GM21381 (cell line): ENCODE measurements at regions not wholly inside any gene's neighbourhood (a gene's known extent, or its start where the extent isn't known, plus 50 kb on each side); places are given as distances from the start of the nearest gene placed in this dataset.

Experiments
- ATAC-seq: cut with Tn5 transposase; IDR thresholded peaks from one replicate; pipeline ENCODE4 v1.9.1; 2021; ENCODE audit warnings: mild to moderate bottlenecking, moderate library complexity; ENCODE audit not compliant: unreplicated experiment

DNA sequence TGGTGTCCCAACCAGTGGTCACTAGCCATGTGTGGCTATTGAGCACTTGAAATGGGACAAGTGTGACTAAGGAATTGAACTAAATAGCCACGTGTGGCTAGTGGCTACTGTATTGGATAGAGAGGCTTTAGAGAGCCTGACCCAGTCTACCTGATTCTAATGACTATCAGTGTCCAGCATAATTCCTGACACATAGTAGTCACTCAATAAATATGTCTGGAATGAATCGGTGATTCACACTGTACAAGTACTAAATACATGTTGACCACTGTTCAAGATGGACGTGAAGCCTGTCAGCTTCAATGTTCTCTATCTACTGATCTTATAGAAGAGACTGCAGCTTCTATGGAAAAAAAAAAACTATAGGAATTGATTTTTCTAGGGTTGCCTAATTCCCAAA, 57.7 kb upstream of the MAST4 start:
- no peak for ATAC-seq

DNA sequence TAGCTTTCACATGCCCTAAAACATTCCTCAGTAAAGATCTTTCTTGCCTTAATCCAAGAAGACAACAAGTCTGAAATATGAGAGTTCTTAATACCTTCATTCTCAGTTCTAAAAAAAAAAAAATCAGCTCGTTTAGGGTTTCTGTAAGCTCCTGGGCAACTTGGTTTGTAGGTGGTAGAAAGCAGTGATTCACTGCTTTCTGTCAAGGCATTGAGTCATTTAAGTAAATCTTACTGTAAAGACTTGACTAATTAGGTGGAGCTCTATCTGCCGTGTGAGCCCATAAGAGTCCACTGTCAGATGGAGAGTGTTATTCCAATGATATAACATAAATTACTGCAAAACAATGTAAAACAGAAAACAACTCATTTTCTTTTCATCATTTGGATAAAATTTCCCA, 56.1 kb upstream of the MAST4 start:
- no peak for ATAC-seq

GRCh38 chr5:66542711-66543110, 53.5 kb upstream of the MAST4 start:
- no peak for ATAC-seq
